Stimulated activated CD4-positive, alpha-beta T cell treated with anti-CD3 and anti-CD28 coated beads, Interleukin-1b, Interleukin-23, amount 100 ng/mL, for 48 hours (primary cell): ENCODE measurements at regions not wholly inside any gene's neighbourhood (a gene's known extent, or its start where the extent isn't known, plus 50 kb on each side); places are given as distances from the start of the nearest gene placed in this dataset.
A peak's percentile ranks its signal among the peaks of the same experiment; 100 is the strongest.
"Not testable (repeated sequence)": the region's sequence is repeated elsewhere in the genome, so short reads cannot be mapped to it uniquely, and the experiment has no call there.

ENCODE experiments used
- DNase-seq: peaks from one replicate; pipeline ENCODE4 v3.0.0-alpha.2; 2020

DNA sequence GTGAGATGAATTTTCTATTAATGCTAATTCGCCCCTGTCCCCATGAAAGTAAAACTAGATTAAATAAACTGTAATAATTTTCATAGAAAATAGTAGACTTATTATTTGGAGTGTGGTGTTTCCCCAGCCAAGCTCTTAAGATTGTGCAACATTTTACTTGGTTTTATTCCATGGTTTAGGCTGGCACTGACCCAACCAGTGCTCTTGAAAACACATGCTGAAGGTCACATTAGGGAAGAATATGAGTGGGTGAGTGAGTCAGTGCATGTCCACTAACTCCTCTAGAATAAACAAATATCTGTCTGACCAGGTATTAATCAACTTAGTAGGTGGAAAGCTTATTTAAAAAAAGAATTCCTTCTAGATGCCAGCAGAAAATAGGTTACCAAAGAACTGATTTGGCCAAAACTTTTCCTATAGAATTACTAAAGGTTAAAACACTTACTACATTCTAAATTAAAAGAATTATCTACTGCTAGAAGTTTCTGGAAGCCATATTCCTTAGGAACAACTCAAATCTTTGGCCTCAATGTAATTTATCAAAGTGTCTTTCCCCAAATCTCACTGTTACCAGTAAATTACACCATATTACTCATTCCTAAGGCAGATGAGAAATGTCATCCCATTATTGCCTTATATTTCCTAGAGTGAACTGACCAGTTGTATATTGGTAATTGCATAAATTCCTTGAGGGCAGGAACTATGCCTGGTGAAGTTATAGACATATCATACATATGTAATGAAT lies 89.7 kb upstream of the RGS1 start:
- no peak for DNase-seq

DNA sequence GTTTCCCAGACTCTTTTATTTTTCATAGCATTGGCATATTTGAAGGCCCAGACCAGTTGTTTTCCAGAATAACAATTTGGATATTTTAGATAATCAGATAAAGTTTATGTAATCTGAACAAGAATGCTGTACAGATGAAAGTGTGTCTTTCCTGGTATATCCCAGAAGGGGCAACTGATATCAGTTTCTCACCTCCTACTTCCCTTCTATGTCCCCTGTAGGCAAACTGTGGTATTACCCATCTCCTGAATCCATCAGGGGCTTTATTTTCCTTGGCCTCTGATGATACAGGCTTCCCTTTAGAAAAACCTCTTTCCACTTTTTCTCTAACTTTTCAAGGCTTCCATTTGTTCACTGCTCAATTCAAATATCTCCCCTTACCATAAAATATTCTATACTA lies 87.5 kb upstream of the RGS1 start:
- no peak for DNase-seq

DNA sequence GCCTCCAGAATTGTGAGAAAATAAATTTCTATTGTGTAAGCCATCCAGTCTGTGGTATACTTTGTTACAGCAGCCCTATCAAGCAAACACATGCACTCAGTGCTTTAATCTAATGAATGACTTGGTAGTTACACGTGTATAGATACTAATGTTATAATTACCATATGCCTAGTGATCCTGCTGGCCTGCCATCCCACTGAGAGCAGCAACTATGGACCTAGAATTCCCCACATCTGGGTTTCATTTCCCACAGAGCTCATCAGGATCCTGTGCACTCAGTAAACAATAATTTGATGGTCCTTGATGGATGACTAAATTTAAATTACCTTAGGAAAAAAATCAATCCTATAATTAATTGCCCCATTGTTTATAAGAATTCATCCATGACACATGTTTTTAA lies 86.5 kb upstream of the RGS1 start:
- no peak for DNase-seq

DNA sequence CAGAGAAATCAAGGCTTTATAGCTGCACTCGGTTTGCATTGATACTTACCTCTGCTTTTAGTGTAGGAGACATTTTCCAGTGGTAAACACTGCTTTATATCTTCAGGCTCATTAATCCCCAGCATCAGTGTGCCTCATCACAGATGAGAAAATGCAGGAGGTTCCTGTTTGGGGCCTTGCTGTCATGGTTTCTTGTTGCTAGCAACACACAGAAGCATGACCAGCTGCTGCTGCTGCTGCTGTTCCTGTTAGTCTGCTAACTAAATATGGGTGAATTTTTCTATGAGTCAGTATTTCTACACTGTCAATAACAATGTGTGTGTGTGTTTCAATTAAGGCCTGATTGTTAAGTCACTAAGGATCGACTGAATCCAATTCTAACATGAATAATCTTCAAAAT lies 85.8 kb upstream of the RGS1 start:
- peak; percentile 16 for DNase-seq

DNA sequence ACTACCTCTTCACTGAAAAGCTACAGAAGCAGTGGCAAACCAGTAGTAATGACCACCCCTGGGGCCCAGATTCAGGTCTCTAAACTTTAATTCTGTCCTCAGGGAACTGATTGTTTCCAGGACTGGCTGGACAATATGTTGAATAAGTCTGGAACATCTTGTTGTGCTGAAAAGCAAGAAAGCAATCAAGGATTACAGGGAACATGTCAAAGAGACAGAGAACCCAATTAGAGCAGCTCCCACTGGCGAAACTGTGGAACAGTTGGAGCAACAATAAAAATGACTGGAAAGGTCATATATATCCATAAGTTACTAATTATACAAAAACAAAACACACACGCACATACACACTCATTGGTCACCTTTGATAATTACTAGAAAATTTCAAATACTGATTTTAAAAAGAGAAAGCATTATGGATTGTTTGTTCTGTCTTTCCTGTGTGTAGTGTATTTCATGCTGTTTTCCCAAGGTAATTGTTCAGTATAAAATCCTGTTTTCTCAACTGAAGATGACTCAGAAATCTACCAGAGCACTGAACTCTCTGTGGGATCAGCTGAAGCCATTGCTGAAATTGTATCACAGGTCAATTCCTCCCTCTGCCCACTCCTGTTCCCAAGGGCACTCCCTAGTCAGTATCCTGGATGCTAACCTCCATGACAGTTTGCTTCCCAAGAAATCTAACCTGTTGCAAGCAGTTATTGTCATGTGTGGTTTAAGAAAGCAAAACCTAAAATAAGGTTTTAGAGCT lies 83.6 kb upstream of the RGS1 start:
- DNase-seq: no peak

DNA sequence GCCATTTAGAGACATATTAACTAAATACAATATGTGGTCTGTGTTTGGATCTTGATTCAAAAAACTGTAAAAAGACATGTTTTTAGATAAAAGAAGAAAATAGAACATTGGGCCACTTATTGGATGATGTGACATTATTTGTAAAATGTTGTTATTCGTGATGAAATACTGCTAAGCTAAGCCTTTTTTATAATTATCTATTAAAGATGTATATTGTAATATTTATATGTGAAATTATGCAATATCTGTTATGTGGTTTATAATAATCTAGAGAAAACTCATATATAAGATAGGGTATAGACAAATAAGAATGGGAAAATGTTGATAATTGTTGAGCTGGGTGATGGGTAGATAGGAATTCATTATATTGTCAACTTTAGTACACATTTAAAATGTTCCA lies 82.0 kb upstream of the RGS1 start:
- no peak for DNase-seq

DNA sequence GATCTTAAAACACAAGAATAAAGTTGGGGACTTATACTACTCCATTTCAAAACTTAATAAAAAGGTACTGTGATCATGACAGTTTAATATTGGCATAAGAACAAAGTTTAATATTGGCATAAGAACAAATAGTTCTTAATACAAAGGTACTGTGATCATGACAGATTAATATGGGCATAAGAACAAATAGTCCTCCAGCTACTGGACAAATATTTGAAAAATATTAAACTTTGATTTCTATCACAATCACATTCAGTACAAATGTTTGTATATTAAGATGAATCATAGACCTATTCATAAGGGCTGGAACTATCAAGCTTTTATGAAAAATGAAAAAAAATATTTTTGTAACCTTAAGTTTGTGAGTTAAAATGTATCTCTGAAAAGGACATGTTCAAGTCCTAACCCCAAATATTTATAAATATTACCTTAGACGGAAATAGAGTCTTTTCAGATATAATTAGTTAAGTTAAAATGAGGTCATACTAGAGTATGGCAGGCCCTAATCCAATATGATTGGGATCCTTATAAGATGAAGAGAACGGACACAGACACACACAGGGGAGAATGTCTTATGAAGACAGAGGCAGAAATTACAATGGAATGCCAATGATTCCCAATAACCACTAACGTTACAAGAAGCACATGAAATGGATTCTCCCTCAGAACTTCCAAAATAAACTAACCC lies 79.1 kb upstream of the RGS1 start:
- DNase-seq: no peak

DNA sequence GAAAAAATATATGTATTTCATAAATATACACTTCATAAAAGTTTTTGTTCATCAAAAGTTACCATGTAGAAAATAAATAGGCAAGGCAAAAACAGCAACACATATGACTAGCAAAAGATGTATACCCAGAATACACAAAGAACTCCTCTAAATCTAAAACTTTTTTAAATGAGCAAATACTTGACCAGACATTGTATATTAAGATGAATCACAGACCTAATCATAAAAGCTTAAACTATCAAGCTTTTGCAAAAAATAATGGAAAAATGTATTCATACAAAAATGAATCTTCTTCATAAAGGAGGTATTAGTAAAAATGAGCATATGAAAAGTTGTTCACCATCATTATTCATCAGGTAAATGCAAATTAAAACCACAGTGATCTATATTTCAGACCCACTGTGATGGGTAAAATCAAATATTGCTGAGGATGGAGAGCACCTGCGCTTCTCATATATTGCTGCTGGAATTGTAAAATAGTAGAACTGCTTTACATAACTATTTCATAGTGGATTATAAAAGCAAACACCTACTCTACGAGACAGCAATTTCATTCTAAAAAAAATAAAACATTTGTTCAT lies 78.3 kb upstream of the RGS1 start:
- no peak for DNase-seq

DNA sequence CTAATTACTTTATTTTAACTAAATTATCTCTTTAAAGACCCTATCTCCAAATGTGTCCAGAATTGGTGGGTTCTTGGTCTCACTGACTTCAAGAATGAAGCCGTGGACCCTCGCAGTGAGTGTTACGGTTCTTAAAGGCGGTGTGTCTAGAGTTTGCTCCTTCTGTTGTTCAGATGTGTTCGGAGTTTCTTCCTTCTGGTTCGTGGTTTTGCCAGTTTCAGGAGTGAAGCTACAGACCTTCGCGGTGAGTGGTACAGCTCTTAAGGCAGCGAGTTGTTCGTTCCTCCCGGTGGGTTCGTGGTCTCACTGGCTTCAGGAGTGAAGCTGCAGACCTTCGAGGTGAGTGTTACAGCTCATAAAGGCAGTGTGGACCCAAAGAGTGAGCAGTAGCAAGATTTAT lies 77.5 kb upstream of the RGS1 start:
- not testable (repeated sequence) for DNase-seq

DNA sequence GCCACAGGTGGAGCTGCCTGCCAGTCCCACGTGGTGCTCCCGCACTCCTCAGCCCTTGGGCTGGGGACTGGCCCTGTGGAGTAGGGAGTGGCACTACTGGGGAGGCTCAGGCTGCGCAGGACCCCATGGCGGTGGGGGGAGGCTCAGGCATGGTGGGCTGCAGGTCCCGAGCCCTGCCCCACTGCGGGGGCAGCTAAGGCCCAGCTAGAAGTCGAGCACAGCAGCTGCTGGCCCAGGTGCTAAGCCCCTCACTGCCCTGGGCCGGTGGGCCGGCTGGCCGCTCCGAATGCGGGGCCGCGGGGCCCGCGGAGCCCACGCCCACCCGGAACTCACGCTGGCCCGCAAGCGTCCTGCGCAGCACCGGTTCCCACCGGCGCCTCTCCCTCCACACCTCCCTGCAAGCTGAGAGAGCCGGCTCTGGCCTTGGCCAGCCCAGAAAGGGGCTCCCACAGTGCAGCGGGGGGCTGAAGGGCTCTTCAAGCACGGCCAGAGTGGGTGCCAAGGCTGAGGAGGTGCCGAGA lies 76.5 kb upstream of the RGS1 start:
- not testable (repeated sequence) for DNase-seq

DNA sequence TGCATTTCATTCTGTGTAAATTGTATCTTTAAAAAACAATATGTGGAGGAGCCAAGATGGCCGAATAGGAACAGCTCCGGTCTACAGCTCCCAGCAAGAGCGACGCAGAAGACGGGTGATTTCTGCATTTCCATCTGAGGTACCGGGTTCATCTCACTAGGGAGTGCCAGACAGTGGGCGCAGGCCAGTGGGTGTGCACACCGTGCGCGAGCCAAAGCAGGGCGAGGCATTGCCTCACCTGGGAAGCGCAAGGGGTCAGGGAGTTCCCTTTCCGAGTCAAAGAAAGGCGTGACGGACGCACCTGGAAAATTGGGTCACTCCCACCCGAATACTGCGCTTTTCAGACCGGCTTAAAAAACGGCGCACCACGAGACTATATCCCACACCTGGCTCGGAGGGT lies 75.0 kb upstream of the RGS1 start:
- not testable (repeated sequence) for DNase-seq

DNA sequence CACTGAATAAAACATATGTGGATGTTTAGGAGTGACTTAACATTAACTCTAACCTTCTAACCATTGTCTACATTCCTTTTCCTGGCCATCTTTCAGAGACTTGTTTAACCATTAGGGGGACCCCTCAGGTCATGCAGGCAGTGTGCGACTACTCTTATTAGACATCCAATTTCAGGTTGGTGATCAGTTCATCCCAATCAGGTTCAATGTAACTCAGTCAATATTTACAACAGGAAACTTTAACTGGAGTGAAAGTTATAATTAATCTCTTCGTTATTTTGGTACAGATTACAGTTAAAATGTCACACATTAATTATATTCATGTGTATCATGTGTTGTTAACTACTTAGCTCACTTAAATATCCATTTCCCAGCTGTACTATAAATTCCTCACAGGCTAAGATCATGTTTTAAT lies 68.8 kb upstream of the RGS1 start:
- DNase-seq: no peak

DNA sequence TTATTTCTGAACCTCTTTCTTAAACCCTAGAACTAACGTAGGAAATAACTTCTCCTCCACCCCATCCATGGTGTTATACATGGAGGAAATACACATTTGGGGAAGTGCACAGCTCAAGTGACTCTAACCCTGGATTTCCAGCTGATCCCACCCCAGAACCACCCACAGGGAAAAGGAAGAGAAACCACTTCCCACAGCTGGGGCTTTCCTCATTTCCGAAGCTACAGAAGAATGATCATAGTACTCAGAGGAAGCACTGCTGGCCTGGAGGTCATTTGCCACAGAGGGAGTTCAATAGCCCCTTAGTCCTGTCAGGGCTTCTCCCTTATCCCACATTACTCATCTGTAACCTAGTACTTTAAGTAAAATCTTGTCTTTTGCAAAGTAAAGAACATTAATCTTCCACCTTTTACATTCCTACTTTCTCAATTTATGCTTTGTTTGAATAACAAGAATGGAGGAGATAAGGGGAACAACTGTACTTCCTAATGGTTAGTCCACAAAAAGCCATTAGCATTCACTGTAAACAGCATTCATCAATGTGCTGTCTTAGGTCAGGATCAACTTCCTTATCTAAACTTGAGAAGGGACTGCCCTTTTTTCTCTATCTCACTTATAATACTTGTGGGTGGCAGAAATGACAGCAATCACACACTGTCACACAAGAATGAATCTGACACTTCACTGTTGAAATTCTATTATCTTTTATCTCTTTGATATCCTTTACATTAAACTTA lies 63.0 kb upstream of the RGS1 start:
- no peak for DNase-seq

DNA sequence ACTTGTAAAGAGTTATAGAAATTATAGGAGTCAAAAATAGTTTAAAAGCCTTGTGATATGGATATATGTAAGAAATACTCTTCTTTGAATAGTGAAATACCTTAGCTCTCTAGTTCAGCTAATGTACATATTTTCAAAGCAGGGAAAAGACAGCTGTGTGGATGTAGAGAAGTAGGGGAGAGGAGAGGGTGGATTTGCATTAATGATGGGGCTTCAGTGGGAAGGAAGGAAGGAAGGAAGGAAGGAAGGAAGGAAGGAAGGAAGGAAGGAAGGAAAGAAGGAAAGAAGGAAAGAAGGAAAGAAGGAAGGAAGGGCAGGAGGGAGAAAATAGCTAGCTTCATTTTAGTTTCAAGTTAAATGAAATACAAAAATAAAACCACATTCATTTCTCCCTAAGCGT lies 62.4 kb upstream of the RGS1 start:
- no peak for DNase-seq

DNA sequence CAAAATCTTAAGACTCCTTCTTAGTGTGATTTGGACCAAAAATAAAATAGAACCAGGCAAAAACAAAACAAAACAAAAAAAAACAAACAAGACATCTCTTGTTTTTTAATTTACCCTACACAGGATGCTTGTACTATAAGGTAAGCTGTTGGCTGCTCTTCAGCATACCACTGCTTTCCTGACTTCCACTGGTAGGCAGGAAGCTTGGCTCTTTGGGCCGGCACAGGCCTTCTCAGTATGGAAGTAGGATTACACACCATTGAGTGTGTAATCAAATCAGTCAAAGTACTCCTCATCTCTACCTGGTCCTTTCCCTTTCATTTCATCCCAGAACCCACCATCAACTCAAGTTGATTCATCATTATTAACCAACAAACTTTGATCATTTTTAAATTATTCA lies 61.9 kb upstream of the RGS1 start:
- no peak for DNase-seq

DNA sequence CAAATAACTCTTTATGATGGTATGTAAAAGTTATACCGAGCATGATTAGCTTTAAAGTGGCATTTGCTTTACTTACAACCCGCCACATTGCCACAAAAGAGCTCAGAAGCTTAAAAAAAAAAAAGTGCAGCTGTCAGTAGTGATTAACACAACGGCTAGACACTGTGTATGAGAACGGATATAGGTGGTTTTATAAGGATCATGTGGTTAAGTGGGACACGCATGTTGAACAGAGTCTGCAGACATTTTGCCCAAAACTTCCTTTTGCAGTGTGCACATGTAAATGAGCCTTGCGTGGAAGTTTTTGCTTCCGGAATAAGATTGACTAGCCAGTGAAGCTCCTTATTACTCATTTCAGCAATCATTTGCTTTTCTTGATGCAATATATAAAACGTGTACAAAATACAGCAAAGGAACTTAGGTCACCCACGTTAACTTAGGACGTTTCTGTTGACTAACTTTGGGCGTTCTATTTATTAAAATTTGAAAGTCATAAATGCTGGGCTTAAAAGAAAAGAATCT lies 58.7 kb upstream of the RGS1 start:
- peak; percentile 62 for DNase-seq

DNA sequence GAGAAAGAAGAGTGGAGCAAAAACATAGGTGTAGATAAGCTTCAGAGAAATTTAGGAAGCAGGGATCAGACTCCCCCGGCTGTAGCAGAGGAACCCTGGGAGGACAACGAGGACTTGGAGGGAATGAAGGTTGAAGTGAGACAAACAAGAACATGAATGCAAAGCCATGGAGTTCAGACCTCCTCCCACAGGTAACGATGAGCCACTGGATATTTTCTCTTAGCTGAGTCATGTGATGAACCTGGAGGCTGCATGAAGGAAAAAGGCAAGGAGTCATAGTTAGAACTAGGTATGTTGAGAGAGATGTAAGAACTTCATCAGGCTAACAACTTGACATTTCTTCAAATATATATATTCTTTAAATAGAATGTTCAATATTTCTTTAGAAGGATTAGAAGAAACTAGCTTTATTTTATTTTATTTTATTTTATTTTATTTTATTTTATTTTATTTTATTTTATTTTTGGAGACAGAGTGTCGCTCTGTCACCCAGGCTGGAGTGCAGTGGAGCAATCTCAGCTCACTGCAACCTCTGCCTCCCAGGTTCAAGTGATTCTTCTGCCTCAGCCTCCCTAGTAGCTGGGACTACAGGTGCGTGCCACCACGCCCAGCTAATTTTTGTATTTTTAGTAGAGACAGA lies 57.7 kb upstream of the RGS1 start:
- DNase-seq: not testable (repeated sequence)

DNA sequence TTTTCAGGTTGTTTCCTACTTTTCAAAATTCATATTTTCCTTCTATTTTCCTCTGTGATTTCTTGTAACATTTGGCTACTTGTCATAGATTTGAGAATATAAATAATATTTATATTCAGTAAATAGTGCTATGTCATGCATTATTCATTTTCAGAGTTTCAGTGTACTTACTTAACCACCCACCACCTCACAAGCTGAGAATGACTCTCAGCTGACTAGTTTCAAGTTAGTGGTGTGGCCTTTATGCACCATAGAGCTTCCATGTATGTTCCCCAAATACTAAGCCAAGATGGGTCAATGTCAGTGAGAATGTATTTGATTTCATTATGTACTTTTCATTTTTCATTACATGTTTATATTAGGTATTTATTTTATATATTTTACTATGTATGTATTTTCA lies 56.9 kb upstream of the RGS1 start:
- no peak for DNase-seq

DNA sequence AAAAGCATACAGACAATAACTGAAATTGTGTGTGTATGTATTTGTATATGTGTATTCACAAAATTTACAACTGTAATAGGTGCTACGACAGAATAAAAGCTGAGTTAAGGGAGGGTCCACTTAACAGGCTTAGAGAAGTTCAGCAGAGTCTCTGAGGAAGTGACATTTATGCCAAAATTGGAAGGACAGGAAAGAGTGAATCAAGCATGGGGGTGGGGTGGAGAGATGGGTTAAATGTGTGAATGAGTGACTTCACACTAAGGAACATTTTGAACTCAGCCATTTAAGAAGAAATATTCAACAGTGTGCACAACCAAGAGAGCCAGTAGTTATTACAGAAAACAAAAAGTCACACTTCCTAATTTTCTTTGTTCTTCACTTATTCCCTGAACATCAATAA lies 53.8 kb upstream of the RGS1 start:
- DNase-seq: peak; percentile 9

DNA sequence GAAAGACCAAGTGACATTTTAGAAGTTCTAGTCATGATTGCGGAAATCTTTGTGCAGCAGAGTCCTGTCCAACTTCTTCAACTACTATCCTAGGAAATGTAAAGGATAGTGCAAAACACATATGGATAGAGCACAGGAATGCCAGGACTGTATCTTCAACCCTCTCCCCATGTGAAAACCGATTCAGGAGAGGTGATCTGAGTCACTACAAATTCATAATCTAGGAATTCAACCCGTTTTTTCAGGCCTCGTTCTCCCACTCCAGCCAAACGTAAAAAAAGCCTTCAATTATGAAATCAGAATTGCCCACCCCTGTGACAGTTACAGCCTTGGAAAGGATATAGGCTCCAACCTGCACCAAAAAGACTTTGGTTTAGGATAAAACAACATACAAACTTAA lies 52.9 kb upstream of the RGS1 start:
- no peak for DNase-seq

DNA sequence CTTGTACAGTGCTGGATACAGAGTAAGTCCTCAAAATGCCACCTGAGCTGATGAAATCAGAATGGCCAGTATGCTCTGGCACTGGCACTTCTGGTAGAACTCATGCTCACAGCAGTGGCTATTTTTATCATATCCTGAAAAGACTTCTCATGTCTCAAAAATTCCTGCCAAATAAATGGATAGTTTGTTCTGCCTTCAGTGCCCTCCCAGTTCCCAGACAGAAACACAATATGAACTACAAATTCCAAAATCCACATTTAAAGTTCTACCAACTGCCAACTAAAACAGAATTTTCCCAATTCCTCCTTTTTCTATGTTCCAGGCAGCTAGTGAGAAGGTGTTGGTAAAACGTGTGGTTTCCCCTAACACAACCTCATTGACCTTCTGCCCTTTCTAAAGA lies 51.4 kb upstream of the RGS1 start:
- DNase-seq: no peak
